ENCODE measurements at regions not wholly inside any gene's neighbourhood (a gene's known extent, or its start where the extent isn't known, plus 50 kb on each side); places are given as distances from the start of the nearest gene placed in this dataset.

DNA sequence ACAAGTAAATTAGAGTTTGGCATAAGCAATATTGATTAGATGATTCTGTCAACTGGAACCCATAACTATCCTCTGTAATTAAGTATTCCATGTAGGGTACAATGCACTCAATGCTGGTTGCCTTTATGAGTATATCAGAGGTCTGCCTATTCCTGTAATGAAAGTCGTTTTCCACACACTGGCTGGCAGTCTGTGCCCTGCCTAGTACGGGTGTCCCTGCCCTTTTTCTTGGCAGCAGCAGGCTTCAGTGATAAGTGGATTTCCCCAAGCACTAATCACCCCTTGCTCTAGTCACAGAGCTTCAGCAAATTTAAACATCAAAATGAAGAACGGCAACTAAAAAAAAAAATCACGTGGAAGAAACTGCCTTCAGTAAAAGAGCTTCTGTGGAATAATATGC lies 294.8 kb upstream of the STT3B start:
- intact Hi-C loops (cut with micrococcal nuclease) (no loop called here), in situ Hi-C loops (cut with MboI; ENCODE audit: low sequenced_read_pairs) (no loop called here), dilution Hi-C loops (cut with HindIII; ENCODE audit: low sequenced_read_pairs, unreplicated experiment) (no loop called here)
- Histone ChIP-seq H3K79me1 (ENCODE audit: low read depth in 1 of 2, low read length in 2 of 2) (no peaks in the 10 kb centered on the region), H2AK9ac (replicated peaks; ENCODE audit: low read depth, low read length, poor library complexity) (no peak overlapping the region), H4K8ac (ENCODE audit: low read depth in 2 of 2, low read length in 2 of 2) (no peak overlapping the region), H2AFZ (replicated peaks; ENCODE audit: low read length, poor library complexity) (no peak overlapping the region), H3K9me1 (ENCODE audit: insufficient read depth, low read length) (no peaks in the 10 kb centered on the region), H4K5ac (ENCODE audit: low read depth, low read length) (no peak overlapping the region), H3K14ac (replicated peaks; ENCODE audit: low read depth, low read length) (no peak overlapping the region), H3K27ac (ENCODE audit: insufficient read depth, low read length) (no peak overlapping the region), H3K18ac (ENCODE audit: low read depth, low read length) (no peak overlapping the region), H3K36me3 (ENCODE audit: control insufficient read depth, insufficient read depth, low read length) (no peaks in the 10 kb centered on the region), H3K4ac (ENCODE audit: low read depth, low read length) (no peak overlapping the region), H3K4me1 (ENCODE audit: control insufficient read depth, insufficient read depth, low read length) (no peaks in the 10 kb centered on the region), H2BK15ac (ENCODE audit: low read depth, low read length) (no peak overlapping the region), H3K23ac (ENCODE audit: low read depth, low read length) (no peak overlapping the region), H2BK120ac (ENCODE audit: low read depth, low read length) (no peak overlapping the region), H2AK5ac (ENCODE audit: low read depth, low read length) (no peak overlapping the region), H4K91ac (ENCODE audit: insufficient read depth, low read depth, low read length) (no peak overlapping the region), H3K27me3 (ENCODE audit: control insufficient read depth, insufficient read depth, low read length) (peaks cover 16% of the 10 kb centered on the region), H3K9ac (ENCODE audit: low read depth, low read length) (no peak overlapping the region), H4K20me1 (ENCODE audit: insufficient read depth, low read length) (no peaks in the 10 kb centered on the region), H3K9me3 (ENCODE audit: control insufficient read depth, insufficient read depth, low read length) (no peaks in the 10 kb centered on the region), H3K4me2 (ENCODE audit: low read depth, low read length) (no peak overlapping the region), H3K4me3 (ENCODE audit: insufficient read depth, low read depth, low read length) (no peak overlapping the region), H3K56ac (ENCODE audit: extremely low read depth, insufficient read depth, low read length) (no peak overlapping the region), H2BK20ac (ENCODE audit: low read depth, low read length) (no peak overlapping the region), H2BK5ac (ENCODE audit: low read depth, low read length, poor library complexity, severe bottlenecking) (no peak overlapping the region)
- no peak for TF ChIP-seq MXI1 (IDR thresholded peaks at IDR 0.05; ENCODE audit: borderline replicate concordance, low read depth, low read length)
- TF ChIP-seq, protein P1, sequence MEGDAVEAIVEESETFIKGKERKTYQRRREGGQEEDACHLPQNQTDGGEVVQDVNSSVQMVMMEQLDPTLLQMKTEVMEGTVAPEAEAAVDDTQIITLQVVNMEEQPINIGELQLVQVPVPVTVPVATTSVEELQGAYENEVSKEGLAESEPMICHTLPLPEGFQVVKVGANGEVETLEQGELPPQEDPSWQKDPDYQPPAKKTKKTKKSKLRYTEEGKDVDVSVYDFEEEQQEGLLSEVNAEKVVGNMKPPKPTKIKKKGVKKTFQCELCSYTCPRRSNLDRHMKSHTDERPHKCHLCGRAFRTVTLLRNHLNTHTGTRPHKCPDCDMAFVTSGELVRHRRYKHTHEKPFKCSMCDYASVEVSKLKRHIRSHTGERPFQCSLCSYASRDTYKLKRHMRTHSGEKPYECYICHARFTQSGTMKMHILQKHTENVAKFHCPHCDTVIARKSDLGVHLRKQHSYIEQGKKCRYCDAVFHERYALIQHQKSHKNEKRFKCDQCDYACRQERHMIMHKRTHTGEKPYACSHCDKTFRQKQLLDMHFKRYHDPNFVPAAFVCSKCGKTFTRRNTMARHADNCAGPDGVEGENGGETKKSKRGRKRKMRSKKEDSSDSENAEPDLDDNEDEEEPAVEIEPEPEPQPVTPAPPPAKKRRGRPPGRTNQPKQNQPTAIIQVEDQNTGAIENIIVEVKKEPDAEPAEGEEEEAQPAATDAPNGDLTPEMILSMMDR (conservative IDR thresholded peaks at IDR 0.05; ENCODE audit: low read depth, low read length): no peak
- no peak for TF ChIP-seq NFE2L2 (IDR thresholded peaks at IDR 0.05; ENCODE audit: low read depth, low read length)
- no peak for TF ChIP-seq MAZ (IDR thresholded peaks at IDR 0.05; ENCODE audit: borderline replicate concordance, low read depth, low read length)
- no peak for TF ChIP-seq RAD21 (IDR thresholded peaks at IDR 0.05; ENCODE audit: low read length)
- no peak for TF ChIP-seq RFX5 (IDR thresholded peaks at IDR 0.05; ENCODE audit: low read depth, low read length)
- CTCF ChIA-PET: interaction anchor here (0.6 kb wide), 1 partner anchor 526 kb away, joined by 3 read pairs; no protein-coding TSS in a partner anchor
- ATAC-seq (ENCODE audit: low read depth): no peak
- WGBS, 2 experiments (ENCODE audit: extremely low coverage in 2 of 2, insufficient read length in 1 of 2): no CpG with 5 or more reads among the region's 4 CpGs
- POLR2A ChIA-PET (ENCODE audit: unreplicated experiment): no interaction called here
- no peak for DNase-seq
- BruUV-seq (replicated peaks): no TSS peak

Data from IMR-90 (cell line).